DMS53 treated with DMSO at 0.1 percent for 48 hours (cell line): ENCODE measurements at regions not wholly inside any gene's neighbourhood (a gene's known extent, or its start where the extent isn't known, plus 50 kb on each side); places are given as distances from the start of the nearest gene placed in this dataset.

Source experiments
- DNase-seq: peaks from one replicate; lab custom pipeline; 2025; ENCODE audit not compliant: unreplicated experiment; lab: John Stamatoyannopoulos, UW

DNA sequence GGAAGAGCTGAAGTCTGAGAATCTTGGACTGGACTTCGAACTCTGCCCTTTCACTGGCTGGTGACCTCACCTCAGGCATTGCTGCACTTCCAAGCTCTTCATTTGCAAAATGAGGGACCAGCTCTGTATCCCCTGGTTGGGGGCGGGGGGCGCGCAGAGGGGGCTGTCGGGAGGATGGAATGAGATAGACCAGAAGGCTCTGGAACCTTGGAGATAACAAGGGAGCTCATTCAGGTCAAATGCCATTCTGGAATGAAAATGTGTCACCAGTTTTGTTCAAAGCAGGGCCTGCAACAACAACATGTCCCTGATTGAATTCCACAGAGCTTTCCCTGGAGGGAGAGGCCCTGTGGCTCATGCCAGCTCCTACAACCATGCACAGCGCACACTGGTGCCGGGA lies 370.5 kb downstream of the MN1 start:
- DNase-seq = no peak

DNA sequence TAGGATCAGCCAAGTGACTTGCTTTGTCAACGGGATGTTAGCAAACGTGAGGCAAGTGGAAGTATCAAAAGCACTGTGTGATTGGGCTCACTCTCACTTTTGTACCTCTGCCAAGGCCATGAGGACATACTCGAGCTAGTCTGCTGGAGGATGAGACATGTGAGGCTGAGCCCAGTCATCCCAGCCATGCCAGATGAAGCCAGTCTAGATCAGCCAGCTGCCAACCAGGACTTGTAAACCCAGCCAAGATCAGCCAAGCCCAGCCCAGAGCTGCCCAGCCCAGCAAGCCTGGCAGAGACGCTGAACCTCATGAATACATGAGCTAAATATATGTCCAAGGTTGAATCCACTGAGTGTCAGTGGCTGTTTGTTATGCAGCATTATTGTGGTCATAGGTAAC lies 369.7 kb downstream of the MN1 start:
- no peak for DNase-seq

GRCh38 chr22:27433099-27433498 lies 368.5 kb downstream of the MN1 start:
- no peak for DNase-seq

GRCh38 chr22:27433585-27434190 lies 367.9 kb downstream of the MN1 start:
- DNase-seq = no peak

DNA sequence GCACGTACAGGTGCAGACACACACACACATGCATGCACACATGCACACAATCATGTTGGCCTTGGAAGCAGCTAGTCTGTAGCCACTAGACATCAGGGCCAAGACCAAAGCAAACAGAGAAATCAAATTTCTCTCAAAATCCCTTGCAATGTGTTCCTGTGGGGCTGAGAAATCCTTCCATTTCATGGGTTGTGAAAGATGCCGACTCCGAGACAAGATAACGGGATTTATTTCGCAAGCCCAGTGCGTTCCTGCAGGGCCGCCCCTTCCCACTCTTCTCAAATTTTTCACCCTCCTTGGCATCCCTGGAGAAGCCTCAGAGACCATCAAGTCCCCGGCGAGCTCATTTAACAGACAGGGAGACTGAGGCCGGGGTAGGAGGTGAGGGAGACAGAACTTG lies 366.7 kb downstream of the MN1 start:
- DNase-seq = no peak

GRCh38 chr22:27435844-27436576 lies 365.5 kb downstream of the MN1 start:
- DNase-seq = no peak

DNA sequence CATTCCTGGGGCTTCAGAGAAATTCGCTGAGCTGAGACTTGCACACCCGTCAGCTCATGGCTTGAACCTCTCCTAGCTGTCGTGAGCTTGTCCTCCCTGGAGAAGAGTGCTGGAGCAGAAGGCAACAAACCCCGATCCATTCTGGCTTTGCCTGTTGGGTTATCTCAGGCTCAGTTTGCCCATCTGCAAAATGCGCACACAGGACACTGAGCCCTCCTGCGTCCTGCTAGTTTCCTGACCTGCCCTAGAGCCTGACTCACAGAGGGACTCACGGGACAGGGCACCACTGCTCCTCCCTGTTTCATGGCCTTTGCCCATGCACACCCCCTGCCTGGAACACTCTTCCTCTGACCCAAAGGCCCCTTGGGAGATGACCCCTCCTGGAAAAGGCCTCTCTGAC lies 365.0 kb downstream of the MN1 start:
- DNase-seq = no peak

DNA sequence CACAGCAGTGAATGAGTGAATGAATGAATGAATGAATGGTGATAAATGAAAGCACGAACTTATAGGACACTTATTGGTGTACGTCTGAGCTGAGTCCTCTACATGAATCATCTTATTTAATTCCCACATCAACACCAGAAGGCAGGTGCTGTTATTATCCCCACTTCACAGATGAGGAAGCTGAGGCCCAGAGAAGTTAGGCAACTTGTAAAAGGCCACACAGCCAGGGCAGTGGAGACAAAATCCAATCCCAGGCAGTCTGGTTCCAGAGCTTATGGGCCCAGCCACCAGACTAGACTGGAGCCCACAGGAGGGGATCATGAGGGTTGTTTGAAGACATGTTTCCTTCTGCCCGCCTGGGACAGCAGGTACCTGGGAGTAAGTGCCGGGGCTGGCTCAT lies 364.0 kb downstream of the MN1 start:
- no peak for DNase-seq

- DNase-seq = no peak
These were observed 363.1 kb downstream of the MN1 start for GRCh38 chr22:27438271-27438980.

DNA sequence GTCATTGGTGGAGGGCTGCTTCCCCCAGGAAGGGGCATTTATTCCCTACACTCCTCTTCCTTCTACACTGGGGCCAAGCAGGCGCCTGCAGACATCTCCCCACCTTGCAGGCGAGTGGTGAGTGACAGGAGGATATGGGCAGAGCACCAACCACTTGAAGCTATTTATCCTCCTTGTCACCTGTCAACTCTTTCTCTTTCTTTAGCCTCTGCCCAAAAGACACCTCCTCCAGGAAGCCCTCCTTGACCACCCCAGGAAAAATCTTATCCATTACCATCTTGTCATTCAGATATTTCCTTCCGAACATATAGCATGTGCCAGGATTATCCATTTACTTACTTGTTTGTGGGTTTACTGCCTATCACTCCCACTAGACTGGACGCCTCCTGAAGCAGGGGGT lies 362.4 kb downstream of the MN1 start:
- no peak for DNase-seq

GRCh38 chr22:27440304-27440865 lies 361.2 kb downstream of the MN1 start:
- no peak for DNase-seq

- no peak for DNase-seq
These were observed 359.7 kb downstream of the MN1 start for GRCh38 chr22:27441706-27442475.

GRCh38 chr22:27443306-27443705 lies 358.2 kb downstream of the MN1 start:
- no peak for DNase-seq

- no peak for DNase-seq
These were observed 355.7 kb downstream of the MN1 start for GRCh38 chr22:27445881-27446280.

GRCh38 chr22:27447289-27447688 lies 354.3 kb downstream of the MN1 start:
- no peak for DNase-seq

DNA sequence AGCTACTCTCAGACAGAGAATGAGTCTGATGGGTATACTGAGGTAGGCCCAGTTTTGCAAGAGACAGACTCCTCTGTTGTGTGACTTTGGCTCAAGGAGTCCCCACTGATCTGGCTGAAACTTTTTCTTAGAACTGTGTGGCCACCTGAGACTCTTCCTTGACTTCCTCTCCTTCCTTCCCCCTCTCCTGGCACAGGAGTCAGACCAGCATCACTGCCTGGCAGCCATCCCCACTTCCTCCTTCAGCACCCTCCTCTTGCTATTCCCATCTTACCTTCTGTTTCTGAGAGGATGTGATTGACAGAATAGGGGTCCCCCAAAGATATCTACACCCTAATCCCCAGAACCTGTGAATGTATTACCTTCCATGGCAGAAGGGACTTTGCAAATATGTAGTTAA lies 351.1 kb downstream of the MN1 start:
- no peak for DNase-seq

DNA sequence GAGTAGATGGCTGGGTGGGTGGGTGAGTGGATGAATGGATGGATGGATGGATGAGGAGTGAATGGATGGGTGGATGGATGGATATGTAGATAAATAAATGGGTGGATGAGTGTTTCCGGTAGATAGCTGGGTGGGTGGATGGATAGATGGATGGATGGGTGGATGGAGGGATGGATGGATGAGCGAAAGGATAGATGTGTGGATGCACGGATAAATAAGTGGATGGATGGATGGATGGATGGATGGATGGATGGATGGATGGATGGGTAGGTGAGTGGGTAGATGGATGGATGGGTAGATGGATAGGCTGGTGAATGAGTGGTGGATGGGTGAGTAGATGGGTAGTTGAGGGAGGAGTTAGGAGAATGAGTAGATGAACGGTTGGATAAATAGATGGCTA lies 349.3 kb downstream of the MN1 start:
- no peak for DNase-seq

DNA sequence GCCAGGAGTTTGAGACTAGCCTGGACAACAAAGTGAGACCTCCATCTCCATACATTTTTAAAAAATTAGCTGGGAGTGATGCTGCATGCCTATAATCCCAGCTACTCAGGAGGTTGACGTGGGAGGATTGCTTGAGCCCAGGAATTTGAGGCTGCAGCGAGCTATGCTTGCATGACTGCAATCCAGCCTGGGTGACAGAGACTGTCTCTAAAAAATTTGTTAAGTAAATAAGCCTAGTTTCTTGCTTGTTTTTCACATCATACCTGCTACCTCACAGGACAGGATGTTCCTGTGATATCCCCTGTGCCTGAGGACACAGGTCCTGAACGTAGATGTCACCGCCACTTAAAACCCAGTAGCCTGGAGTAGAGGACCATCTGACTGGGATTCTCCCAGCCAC lies 348.6 kb downstream of the MN1 start:
- no peak for DNase-seq

DNA sequence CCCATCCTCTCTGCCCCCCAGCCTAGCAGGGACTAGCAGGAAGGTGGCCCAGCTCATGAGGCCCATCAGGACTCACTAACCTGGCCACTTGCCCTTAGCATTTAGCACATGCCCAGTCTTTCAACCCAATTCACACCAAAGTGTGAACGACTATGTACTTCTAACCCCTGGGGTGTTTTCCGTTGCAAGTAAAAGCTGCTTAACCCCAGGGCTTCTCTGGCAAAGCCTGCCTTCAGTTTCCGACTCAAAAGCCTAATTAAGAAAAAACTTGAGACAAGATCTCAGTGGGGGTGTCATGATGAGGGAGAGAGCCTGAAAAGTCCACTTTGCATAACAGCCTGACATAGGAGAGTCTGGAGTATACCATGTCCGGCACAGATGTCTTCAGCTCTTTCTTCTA lies 347.8 kb downstream of the MN1 start:
- DNase-seq = no peak

DNA sequence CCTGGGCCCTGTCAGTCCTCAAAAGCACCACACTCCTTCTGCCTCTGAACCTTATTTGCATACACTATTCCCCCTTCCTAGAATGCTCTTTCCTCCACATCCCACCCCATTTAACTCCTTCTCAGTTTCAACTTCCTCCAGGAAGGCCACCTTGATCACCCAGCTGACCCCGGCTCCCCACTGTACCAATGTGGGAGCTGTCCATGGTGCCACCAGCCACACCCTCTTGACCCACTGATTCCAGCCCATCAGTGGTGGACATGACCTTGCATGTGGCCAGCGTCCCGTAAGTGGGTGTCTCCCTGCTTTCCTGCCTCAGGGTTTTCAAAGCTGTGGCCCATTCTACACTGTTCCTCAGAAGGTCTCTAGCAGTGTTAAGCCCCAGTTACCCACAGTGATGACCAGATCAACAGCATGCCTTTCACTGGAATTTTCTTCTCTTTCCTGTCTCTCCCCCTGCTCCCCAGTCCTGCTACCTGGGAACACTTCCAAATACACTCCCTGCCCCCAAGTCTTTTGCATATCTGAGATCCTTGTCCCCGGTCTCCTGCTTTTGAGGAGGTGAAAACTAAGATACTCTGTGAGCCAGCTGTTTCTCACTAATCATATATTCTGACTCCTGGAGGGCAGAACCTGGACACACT lies 346.6 kb downstream of the MN1 start:
- no peak for DNase-seq

DNA sequence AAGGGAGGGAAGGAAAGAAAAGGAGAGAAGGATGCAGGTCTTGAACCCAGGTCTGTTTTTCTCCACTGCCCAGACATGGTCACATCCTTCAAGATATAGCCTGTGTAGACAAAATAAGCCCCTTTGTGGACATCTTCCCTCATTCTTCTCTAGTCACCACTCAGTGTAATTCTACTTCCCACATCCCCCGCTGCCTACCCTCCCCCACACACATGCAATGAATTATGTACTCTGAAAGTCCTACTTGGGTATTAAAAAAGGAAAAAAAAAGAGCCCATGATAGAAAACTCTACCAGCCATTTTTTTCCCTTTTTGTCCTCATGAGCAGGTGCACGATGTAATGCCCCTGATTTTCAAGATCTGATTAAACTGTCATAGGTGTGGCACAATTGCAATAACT lies 346.0 kb downstream of the MN1 start:
- DNase-seq = no peak
